ENCODE measurements at regions not wholly inside any gene's neighbourhood (a gene's known extent, or its start where the extent isn't known, plus 50 kb on each side); places are given as distances from the start of the nearest gene placed in this dataset.

- no peak for TF ChIP-seq CTCF (IDR thresholded peaks at IDR 0.05)
- no peak for TF ChIP-seq POLR2A (IDR thresholded peaks at IDR 0.05)
These were observed 134.9 kb upstream of the DSEL start for GRCh38 chr18:67651438-67651837.

Data from Peyer's patch (tissue), 4 donors.